ENCODE measurements at regions not wholly inside any gene's neighbourhood (a gene's known extent, or its start where the extent isn't known, plus 50 kb on each side); places are given as distances from the start of the nearest gene placed in this dataset.

- Histone ChIP-seq H3K27me3 (replicated peaks) (no peaks in the 10 kb centered on the region), H3K27ac (no peak overlapping the region), H3K36me3 (replicated peaks) (no peaks in the 10 kb centered on the region), H3K4me3 (ENCODE audit: low read depth, low read length) (no peak overlapping the region)
- in situ Hi-C loops (cut with HindIII; ENCODE audit: low pct_ligation_motif_present, low sequenced_read_pairs): no loop called here
- no peak for TF ChIP-seq CTCF (IDR thresholded peaks at IDR 0.05; ENCODE audit: low read depth, low read length, missing control alignments)
- DNase-seq: no peak
Observed at GRCh38 chr18:24843123-24843522, 382.7 kb downstream of the HRH4 start.

DNA sequence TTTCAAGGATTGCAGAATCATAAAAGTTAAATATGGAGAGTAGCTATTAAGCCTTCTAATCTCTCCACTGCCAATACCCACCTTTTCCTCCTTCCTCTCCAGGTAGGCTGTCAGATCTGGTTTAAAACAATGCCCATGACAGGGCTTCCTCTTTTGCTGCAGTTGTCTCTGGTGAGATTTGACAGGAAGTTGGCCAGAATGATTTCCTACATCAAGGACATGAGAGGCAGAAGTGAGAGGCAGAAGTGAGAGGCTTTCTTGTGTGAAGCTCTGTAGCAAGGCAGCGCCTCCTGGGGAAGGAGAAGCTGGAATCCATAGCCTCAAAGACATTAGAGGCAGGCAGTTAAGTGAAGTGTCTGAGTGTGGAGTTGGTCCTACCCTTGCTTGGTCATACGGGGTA, 385.7 kb downstream of the HRH4 start:
- in situ Hi-C loops (cut with HindIII; ENCODE audit: low pct_ligation_motif_present, low sequenced_read_pairs): no loop called here
- no peak overlapping the region for H3K4me3 ChIP-seq (ENCODE audit: low read depth, low read length)
- no peaks in the 10 kb centered on the region for H3K36me3 ChIP-seq (replicated peaks)
- H3K27ac ChIP-seq: no peak overlapping the region
- DNase-seq: no peak
- no peaks in the 10 kb centered on the region for H3K27me3 ChIP-seq (replicated peaks)
- no peak for TF ChIP-seq CTCF (IDR thresholded peaks at IDR 0.05; ENCODE audit: low read depth, low read length, missing control alignments)

GRCh38 chr18:24850532-24850931, 390.1 kb downstream of the HRH4 start:
- Histone ChIP-seq H3K4me3 (ENCODE audit: low read depth, low read length) (no peak overlapping the region), H3K36me3 (replicated peaks) (no peaks in the 10 kb centered on the region), H3K27ac (no peak overlapping the region), H3K27me3 (replicated peaks) (no peaks in the 10 kb centered on the region)
- in situ Hi-C loops (cut with HindIII; ENCODE audit: low pct_ligation_motif_present, low sequenced_read_pairs): no loop called here
- TF ChIP-seq CTCF (IDR thresholded peaks at IDR 0.05; ENCODE audit: low read depth, low read length, missing control alignments): no peak
- no peak for DNase-seq

DNA sequence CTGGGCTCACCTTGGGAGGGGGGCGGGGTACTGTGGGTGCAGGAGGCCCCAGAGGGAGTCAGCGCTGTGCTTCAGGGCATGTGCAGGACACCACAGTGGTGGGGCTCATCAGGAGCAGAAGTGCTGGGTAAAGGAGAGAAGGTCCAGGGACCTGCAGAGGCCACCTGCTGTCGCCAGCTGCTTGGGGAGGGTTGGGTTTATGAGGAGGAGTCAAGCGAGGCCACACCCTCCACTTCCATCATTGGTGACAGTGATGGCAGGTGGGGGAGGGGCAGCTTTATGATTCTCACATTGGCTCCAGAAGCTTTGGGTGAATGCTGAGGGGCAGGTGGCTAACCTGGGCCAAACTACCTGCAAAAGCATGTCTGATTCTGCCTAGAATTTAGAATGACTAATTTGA, 392.6 kb downstream of the HRH4 start:
- TF ChIP-seq CTCF (IDR thresholded peaks at IDR 0.05; ENCODE audit: low read depth, low read length, missing control alignments): no peak
- in situ Hi-C loops (cut with HindIII; ENCODE audit: low pct_ligation_motif_present, low sequenced_read_pairs): no loop called here
- no peak overlapping the region for H3K27ac ChIP-seq

DNA sequence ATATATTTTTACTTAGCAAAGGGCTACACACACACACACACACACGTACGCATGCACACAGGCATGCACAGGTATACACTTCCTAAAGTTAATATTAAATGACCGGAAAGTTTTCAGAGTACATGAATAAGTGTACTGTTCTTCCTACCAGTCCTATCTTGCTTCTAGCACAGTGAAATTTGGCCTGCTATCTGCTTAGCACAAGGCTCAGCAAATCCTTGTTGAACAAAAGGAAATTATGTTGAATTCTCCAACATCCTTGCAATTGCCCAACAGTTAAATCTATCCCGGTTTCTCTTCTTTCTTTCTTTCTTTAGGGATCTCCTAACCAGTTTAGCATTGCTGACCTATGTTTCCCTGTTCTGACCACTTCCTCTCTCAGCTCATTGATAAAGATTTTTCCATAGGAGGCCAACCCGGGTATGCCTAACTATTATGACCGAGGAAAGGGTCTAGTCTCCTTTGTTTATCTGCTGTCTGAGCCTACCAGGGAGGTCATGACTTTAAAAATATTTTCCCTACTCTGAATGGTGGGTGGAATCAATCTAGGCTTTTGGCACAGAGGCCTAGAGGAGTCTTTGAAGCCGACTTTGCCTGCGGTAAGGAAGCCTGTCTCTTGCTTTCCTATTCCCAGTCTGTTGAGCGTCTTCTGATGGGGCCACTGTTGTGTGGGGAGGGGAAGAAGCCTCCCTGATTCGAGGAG, 400.7 kb downstream of the HRH4 start:
- Histone ChIP-seq H3K4me3 (ENCODE audit: low read depth, low read length) (no peak overlapping the region), H3K36me3 (replicated peaks) (no peaks in the 10 kb centered on the region), H3K27ac (no peak overlapping the region), H3K27me3 (replicated peaks) (no peaks in the 10 kb centered on the region)
- in situ Hi-C loops (cut with HindIII; ENCODE audit: low pct_ligation_motif_present, low sequenced_read_pairs): no loop called here
- no peak for DNase-seq
- TF ChIP-seq CTCF (IDR thresholded peaks at IDR 0.05; ENCODE audit: low read depth, low read length, missing control alignments): no peak

More for the DNA sequence above, 392.6 kb downstream of the HRH4 start:
- no peaks in the 10 kb centered on the region for H3K36me3 ChIP-seq (replicated peaks)
- no peaks in the 10 kb centered on the region for H3K27me3 ChIP-seq (replicated peaks)
- DNase-seq: no peak
- no peak overlapping the region for H3K4me3 ChIP-seq (ENCODE audit: low read depth, low read length)

Measured in brain microvascular endothelial cell (primary cell).